RKO (cell line): ENCODE measurements at regions not wholly inside any gene's neighbourhood (a gene's known extent, or its start where the extent isn't known, plus 50 kb on each side); places are given as distances from the start of the nearest gene placed in this dataset.
A peak's percentile ranks its signal among the peaks of the same experiment; 100 is the strongest.

ENCODE experiments used
- DNase-seq: peaks from one replicate; pipeline ENCODE4 v3.0.0-alpha.2; 2016; ENCODE audit warnings: low spot score

GRCh38 chr4:62252728-62253127, 1052.6 kb downstream of the ADGRL3 start:
- no peak for DNase-seq

GRCh38 chr4:62250100-62250499, 1050.0 kb downstream of the ADGRL3 start:
- DNase-seq = no peak

GRCh38 chr4:62243895-62244294, 1043.8 kb downstream of the ADGRL3 start:
- DNase-seq = peak; percentile 14

- no peak for DNase-seq
Measured at GRCh38 chr4:62235911-62236310, 1035.8 kb downstream of the ADGRL3 start.

GRCh38 chr4:62232814-62233213, 1032.7 kb downstream of the ADGRL3 start:
- no peak for DNase-seq

DNA sequence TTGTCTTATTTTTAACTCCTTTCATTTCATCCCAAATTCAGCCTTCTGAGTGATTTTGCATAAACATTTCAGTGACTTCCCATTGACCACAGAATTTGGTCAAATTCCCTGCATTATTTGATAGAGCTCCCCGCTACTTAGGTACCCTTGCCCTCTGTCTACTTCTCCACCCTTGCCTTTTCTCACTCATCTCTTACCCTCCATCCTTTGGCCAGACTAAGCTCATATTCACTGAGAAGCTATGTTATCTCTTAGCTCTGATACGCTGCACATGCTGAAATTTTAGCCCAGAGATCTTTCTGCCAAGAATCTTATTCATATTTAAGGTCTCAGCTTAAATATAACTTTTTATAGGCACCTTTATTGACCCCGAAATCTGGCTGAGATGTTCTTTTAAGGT, 1031.9 kb downstream of the ADGRL3 start:
- no peak for DNase-seq

DNA sequence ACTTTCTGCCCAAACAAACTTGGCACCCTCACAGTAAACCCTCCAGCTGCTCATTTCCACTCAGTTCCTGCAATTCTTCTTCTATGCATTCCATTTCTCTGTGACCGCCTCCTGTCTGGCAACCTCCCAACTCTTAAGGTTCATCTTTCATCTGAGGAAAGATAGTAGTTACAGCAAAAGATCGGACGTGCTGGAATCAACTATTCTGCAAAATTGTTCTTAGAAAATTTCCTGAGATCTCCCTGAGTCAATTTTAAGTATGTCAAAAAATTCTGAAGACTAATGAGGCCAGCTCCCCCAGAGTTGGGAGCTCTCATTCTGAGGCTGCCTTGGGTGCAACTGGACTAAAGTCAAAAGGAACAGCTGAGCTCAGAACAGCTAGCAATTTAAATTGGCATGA, 1026.0 kb downstream of the ADGRL3 start:
- no peak for DNase-seq

DNA sequence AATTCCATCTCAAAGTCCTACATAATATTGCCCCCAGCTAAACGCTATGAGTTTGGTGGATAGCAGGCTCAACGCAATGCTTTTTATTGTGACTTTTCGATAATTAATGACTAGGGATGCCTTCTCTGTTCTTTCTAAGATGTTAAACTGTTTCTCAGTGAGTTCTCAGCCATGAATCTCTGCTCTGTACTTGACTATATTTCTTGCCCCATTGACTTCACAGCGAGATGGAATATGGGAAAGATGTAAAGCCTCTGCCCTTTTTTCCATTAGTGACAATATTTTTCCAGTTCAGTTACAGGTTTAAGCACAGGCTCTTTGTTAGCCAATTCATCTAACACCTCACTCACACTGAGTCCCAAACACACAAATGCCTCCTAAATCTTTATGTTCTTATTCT, 1022.0 kb downstream of the ADGRL3 start:
- DNase-seq = no peak

DNA sequence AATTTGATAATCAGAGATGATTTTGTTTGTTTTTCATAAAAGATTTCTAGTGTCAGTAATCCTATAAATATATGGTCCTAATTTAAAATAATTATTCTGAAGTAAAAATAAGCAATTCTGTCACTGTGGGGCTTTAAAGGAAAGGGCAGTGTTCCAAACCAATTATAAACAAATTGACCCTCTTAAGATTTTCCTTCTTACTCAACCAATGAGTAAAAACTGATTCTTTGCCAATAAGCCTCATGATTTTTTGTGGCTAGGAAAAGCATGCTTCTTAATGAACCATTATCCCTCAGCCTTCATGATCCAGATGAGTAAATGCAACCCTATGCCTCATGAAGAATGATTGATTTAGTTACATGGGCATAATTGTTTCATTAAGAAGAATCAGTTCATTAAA, 1010.4 kb downstream of the ADGRL3 start:
- DNase-seq = no peak

- no peak for DNase-seq
Measured at GRCh38 chr4:62209757-62210485, 1009.8 kb downstream of the ADGRL3 start.

DNA sequence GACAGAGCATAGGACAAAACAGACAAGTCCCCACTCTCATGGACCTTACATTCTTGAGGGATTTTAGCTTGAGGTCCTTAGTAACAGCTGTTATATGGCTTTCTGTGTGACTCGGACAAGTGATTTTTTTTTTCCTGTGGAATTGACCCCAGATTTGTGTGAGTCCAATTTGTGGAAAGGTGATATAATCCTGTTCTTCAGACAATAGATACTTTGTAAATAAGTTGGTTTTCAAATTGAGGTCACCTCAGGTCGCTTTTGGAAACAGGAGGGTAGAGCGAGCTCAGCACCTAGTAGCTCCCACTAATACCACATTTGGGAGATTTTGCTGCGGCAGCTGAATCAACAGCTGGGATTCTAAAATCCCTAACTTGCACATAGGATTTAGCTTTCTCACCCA, 1008.8 kb downstream of the ADGRL3 start:
- DNase-seq = no peak

DNA sequence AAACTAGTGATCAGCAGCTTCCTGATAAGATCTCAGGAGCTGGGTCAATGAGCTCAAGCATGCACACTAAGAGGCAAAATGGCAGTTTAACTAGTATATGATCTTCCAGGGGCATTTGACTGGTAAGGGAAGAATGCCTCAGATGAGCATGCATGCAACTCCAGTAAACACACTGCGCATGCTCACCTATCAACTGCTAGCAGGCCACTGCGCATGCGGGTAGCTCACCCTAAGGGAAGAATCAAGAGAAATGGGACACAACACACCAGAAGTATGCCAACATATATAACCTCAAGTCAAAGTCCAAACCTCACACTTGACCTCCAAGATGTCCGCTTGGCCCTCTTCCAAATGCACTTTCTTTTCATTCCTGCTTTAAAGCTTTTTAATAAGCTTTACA, 1004.0 kb downstream of the ADGRL3 start:
- DNase-seq = no peak

DNA sequence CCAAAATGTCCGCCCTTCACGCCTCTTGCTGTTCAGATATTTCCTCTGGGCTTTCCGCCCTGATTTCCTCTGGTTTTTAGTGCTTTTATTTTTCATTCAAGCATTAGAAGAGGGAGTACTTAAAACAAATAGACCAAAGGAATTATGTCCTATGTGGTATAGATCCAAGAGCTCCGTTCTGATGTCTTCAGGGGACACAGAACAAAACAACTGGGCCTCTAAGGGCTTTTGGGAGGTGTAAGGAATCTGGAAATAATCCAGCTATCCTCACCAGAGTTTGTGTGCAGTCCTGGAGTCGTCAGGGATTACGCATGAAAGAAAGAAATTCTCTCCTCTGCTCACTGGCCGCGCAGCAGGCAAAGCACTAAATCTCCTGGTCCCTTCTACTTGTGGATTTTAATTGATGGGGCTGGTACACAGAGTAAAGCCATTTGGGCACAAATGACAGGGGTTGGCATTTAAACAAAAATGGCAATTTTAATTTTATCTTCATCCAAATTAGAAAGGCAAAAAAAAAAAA, 999.2 kb downstream of the ADGRL3 start:
- DNase-seq = no peak

GRCh38 chr4:62196338-62196737, 996.2 kb downstream of the ADGRL3 start:
- DNase-seq = no peak

GRCh38 chr4:62194342-62194741, 994.2 kb downstream of the ADGRL3 start:
- DNase-seq = no peak

- DNase-seq = no peak
Measured at GRCh38 chr4:62193761-62194160, 993.6 kb downstream of the ADGRL3 start.

GRCh38 chr4:62191451-62192240, 991.5 kb downstream of the ADGRL3 start:
- DNase-seq = no peak

GRCh38 chr4:62170235-62170634, 970.1 kb downstream of the ADGRL3 start:
- no peak for DNase-seq

GRCh38 chr4:62168681-62169080, 968.6 kb downstream of the ADGRL3 start:
- DNase-seq = no peak

- no peak for DNase-seq
Measured at GRCh38 chr4:62162606-62163005, 962.5 kb downstream of the ADGRL3 start.

GRCh38 chr4:62161446-62161845, 961.3 kb downstream of the ADGRL3 start:
- DNase-seq = no peak

DNA sequence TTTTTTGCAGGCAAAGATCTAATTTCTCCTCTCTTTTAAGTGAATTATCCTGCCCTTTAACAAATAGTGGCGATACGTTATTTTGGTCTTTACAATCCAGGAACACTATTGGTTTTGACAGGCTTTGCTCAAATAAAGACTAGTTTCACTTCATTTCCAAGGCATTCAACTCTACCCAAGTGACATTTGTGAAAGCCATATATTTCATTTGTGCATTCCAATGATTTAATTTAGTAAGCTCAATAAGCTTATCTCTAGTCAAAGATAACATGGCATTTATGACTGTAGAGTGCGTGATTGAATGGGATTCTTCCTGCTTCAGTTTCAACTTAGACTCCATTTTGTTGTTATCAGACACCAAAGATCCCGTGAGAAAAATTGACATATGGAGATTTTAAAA, 959.8 kb downstream of the ADGRL3 start:
- no peak for DNase-seq

GRCh38 chr4:62159306-62159705, 959.2 kb downstream of the ADGRL3 start:
- DNase-seq = no peak
